ENCODE measurements at regions not wholly inside any gene's neighbourhood (a gene's known extent, or its start where the extent isn't known, plus 50 kb on each side); places are given as distances from the start of the nearest gene placed in this dataset.

DNA sequence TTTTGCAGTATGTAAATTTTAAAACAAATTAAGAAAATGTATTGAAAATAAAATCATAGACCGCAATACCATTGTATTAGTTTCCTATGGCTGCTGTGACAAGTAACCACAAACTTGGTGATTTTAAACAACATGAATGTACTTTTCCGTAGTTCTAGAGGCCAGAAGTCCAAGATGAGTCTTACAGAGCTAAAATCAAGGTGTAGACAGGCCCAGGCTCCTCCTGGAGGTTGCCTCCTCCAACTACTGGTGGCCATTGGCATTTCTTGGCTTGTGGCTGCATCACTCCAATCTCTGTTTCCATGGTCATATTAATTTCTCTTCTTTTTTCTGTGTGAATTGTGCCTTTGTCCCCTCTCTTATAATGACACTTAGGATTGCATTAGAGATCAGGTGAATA is 59.2 kb upstream of the ETAA1 start:
- H3F3A ChIP-seq (ENCODE audit: insufficient read depth, low read depth) = no peaks in the 10 kb centered on the region
- POLR2A ChIA-PET (ENCODE audit: unreplicated experiment) = no interaction called here
- H4K20me1 ChIP-seq (ENCODE audit: insufficient read depth) = no peaks in the 10 kb centered on the region
- no peaks in the 10 kb centered on the region for H3K9me3 ChIP-seq (ENCODE audit: insufficient read depth, low read depth)
- no peak for DNase-seq
- no peak overlapping the region for H3K4me2 ChIP-seq
- CTCF ChIA-PET = no interaction called here
- H3K27me3 ChIP-seq (ENCODE audit: insufficient read depth, low read depth) = no peaks in the 10 kb centered on the region
- no peak overlapping the region for H3K27ac ChIP-seq
- BruUV-seq (replicated peaks) = no TSS peak
- H3K4me3 ChIP-seq = no peak overlapping the region
- H3K4me1 ChIP-seq (replicated peaks; ENCODE audit: insufficient read depth) = no peaks in the 10 kb centered on the region
- H3K9me2 ChIP-seq (ENCODE audit: insufficient read depth) = no peaks in the 10 kb centered on the region; the same call in 1 of the 2 replicates
- no peaks in the 10 kb centered on the region for H3K36me3 ChIP-seq (ENCODE audit: low read depth)
- H2AFZ ChIP-seq = no peak overlapping the region
- H3K79me2 ChIP-seq (ENCODE audit: low read depth) = no peaks in the 10 kb centered on the region
- intact Hi-C loops (cut with micrococcal nuclease; ENCODE audit: unreplicated experiment) = no loop called here
- TF ChIP-seq, protein P1, sequence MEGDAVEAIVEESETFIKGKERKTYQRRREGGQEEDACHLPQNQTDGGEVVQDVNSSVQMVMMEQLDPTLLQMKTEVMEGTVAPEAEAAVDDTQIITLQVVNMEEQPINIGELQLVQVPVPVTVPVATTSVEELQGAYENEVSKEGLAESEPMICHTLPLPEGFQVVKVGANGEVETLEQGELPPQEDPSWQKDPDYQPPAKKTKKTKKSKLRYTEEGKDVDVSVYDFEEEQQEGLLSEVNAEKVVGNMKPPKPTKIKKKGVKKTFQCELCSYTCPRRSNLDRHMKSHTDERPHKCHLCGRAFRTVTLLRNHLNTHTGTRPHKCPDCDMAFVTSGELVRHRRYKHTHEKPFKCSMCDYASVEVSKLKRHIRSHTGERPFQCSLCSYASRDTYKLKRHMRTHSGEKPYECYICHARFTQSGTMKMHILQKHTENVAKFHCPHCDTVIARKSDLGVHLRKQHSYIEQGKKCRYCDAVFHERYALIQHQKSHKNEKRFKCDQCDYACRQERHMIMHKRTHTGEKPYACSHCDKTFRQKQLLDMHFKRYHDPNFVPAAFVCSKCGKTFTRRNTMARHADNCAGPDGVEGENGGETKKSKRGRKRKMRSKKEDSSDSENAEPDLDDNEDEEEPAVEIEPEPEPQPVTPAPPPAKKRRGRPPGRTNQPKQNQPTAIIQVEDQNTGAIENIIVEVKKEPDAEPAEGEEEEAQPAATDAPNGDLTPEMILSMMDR (conservative IDR thresholded peaks at IDR 0.05) = no peak
- no peak for TF ChIP-seq EZH2 (IDR thresholded peaks at IDR 0.05; ENCODE audit: low read depth)

GRCh38 chr2:67338601-67339233 is 58.4 kb upstream of the ETAA1 start:
- no TSS peak for BruUV-seq (replicated peaks)
- Histone ChIP-seq H4K20me1 (ENCODE audit: insufficient read depth) (no peaks in the 10 kb centered on the region), H3K27me3 (ENCODE audit: insufficient read depth, low read depth) (no peaks in the 10 kb centered on the region), H3K79me2 (ENCODE audit: low read depth) (no peaks in the 10 kb centered on the region), H3K9me3 (ENCODE audit: insufficient read depth, low read depth) (peaks cover 4% of the 10 kb centered on the region; the same call in 1 of the 2 replicates), H3K4me3 (no peak overlapping the region), H3K4me2 (no peak overlapping the region), H3F3A (ENCODE audit: insufficient read depth, low read depth) (no peaks in the 10 kb centered on the region), H2AFZ (no peak overlapping the region), H3K27ac (no peak overlapping the region), H3K9me2 (ENCODE audit: insufficient read depth) (no peaks in the 10 kb centered on the region; the same call in 1 of the 2 replicates), H3K36me3 (ENCODE audit: low read depth) (no peaks in the 10 kb centered on the region), H3K4me1 (replicated peaks; ENCODE audit: insufficient read depth) (no peaks in the 10 kb centered on the region)
- TF ChIP-seq, protein P1 (conservative IDR thresholded peaks at IDR 0.05) = no peak
- TF ChIP-seq EZH2 (IDR thresholded peaks at IDR 0.05; ENCODE audit: low read depth) = no peak
- DNase-seq = no peak
- CTCF ChIA-PET = no interaction called here
- intact Hi-C loops (cut with micrococcal nuclease; ENCODE audit: unreplicated experiment) = no loop called here
- POLR2A ChIA-PET (ENCODE audit: unreplicated experiment) = no interaction called here

DNA sequence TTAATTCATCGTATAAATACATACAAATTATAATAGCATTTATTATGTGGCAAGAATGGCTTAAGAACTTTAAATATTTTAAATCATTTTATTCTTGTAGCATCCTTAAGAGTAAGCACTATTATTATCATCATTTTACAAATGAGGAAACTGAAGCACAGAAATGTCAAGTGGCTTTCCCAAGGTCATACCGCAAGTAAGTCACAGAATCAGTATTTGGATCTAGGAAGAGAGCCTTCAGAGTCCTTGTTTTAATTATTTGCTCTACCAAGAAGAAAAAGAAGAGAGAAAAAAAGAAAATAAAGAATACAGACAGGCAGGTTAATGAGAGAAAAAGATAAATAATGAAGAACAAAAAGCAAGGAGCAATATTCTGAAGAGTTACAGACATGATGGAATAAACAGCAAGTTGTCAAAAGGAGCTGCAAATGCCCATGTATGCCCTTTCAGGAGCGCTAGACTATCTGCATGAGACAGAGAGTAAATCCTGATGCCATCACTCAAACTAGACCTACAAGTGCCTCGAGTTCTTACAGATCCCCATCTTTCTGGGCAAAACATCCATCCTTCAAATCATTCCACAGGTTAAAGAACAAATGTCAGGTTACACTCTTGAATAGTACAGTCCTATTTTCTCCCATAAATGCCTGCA is 57.8 kb upstream of the ETAA1 start:
- Histone ChIP-seq H3K36me3 (ENCODE audit: low read depth) (no peaks in the 10 kb centered on the region), H3K9me3 (ENCODE audit: insufficient read depth, low read depth) (peaks cover 4% of the 10 kb centered on the region; the same call in 1 of the 2 replicates), H3K27ac (no peak overlapping the region), H2AFZ (no peak overlapping the region), H3F3A (ENCODE audit: insufficient read depth, low read depth) (no peaks in the 10 kb centered on the region), H3K4me3 (no peak overlapping the region), H3K4me2 (no peak overlapping the region), H3K27me3 (ENCODE audit: insufficient read depth, low read depth) (no peaks in the 10 kb centered on the region), H4K20me1 (ENCODE audit: insufficient read depth) (no peaks in the 10 kb centered on the region), H3K9me2 (ENCODE audit: insufficient read depth) (no peaks in the 10 kb centered on the region; the same call in 1 of the 2 replicates), H3K4me1 (replicated peaks; ENCODE audit: insufficient read depth) (no peaks in the 10 kb centered on the region), H3K79me2 (ENCODE audit: low read depth) (no peaks in the 10 kb centered on the region)
- BruUV-seq (replicated peaks) = no TSS peak
- intact Hi-C loops (cut with micrococcal nuclease; ENCODE audit: unreplicated experiment) = no loop called here
- no peak for TF ChIP-seq EZH2 (IDR thresholded peaks at IDR 0.05; ENCODE audit: low read depth)
- TF ChIP-seq, protein P1 (conservative IDR thresholded peaks at IDR 0.05) = no peak
- ChIA-PET CTCF (no interaction called here), POLR2A (ENCODE audit: unreplicated experiment) (no interaction called here)
- no peak for DNase-seq
